Sciatic nerve (tissue), 2 donors: ENCODE measurements at regions not wholly inside any gene's neighbourhood (a gene's known extent, or its start where the extent isn't known, plus 50 kb on each side); places are given as distances from the start of the nearest gene placed in this dataset.

ENCODE experiments used
- ATAC-seq: fragments of 200-7000 bp; cut with Tn5 transposase; one replicate; pipeline ENCODE4 v1.9.1; 2020; ENCODE audit warnings: mild to moderate bottlenecking, moderate library complexity
- DNase-seq: peaks from one replicate; pipeline ENCODE4 v3.0.0-alpha.2; 2020; ENCODE audit warnings: low spot score
- intact Hi-C: fragments of 100-400 bp; cut with DNase I; formaldehyde crosslinking; loops from one replicate; pipeline ENCODE4 v1.14.2; 2022
- donor health status: DM: no; HTN: no; CAD: no.
- donor health status: DM: no; HTN: no; CAD: no.

DNA sequence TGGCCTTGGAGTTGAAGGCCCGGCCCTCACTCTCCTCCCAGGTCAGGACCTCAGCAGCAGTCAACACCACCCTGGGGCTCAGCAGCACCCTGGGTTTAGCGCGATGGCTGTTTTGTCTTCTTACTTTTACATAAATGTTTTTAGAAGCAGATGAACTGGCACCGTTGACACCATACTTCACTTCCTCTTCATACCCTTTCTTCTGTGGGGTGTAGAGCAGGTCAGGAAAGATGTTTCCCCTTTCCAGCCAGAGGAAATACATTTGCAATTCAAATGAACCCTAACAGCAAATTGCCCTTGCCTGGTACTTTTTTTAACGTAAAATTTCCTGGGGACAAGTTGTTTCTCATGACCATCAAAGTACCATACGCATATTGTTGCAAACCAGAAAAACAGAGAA is 54.7 kb upstream of the SNX9 start:
- intact Hi-C loops = no loop called here
- DNase-seq = no peak
- no peak for ATAC-seq

DNA sequence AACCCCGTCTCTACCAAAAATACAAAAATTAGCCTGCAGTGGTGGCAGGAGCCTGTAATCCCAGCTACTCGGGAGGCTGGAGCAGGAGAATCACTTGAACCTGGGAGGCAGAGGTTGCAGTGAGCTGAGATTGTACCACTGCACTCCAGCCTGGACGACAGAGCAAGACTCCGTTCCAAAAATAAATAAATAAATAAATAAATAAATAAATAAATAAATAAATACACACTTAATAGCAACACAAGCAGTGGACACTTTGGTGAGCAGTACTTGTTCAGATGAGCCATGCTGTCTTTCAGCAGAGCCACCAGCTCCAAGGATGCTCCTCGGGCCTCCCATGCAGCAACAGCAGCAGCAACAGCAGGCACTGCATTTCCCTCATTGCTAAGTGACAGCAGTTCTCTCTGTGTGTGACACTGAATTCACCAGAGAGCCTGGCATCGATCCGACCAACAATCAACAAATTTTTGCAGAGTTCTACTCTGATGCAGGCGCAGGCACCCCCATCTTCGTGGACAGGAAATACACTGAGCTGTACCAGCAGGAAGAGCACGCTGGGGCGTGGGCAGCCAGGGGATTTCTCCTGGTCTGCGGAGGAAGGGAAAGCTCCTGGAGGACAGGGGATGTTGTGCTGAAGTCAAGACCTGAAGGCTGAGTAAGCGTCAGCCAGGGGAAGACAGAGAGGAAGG is 54.0 kb upstream of the SNX9 start:
- DNase-seq (no peak), ATAC-seq (no peak)
- intact Hi-C loops = no loop called here

DNA sequence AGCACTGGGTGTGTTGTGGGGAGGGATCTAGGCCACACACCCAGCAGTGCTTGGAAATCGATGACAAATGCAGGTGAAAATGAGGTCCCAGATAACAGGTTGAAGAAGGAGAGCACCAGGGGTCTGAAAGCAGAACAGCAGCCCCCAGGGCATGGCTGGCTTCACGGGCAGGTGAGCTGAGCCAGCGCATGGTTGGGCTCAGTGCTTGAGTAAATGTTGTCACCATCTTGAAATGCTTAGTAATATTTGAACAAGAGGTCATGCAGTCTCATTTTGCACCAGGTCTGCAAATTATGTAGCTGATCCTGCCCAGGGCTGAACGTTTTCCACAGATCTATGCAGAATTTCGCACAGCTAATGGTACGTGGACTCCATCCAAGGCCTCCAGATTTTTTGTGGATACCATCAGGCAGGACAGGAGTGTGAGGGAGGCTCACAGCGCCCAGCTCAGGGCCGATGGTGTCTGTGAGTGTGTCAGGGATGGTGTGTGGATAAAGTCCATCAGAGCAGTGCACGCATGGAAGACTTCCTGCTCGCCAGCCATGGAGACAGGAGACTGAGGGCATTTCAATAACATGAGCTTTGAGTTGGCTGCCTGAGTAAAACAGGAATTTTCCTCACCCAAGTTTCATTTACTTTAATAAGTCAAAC is 53.1 kb upstream of the SNX9 start:
- ATAC-seq = no peak
- intact Hi-C loops = no loop called here
- DNase-seq = no peak

DNA sequence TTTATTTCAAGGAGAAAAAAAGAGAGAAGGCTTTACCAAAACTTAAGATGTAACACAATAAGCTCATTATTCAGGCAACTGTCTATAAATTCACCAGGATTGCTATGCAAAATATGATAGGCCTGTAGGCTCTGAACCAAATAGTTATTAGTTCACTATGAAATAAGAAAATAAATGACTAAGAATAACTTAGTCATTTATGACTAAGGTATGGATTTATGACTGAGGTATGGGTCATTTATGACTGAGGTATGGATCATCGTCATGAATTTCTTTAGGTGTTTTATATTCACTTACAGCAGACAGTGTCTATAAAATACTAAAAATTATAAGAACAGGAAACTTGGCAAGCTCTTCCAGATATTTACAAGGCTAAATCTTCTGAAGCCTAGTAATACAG is 52.1 kb upstream of the SNX9 start:
- ATAC-seq (no peak), DNase-seq (no peak)
- intact Hi-C loops = no loop called here

DNA sequence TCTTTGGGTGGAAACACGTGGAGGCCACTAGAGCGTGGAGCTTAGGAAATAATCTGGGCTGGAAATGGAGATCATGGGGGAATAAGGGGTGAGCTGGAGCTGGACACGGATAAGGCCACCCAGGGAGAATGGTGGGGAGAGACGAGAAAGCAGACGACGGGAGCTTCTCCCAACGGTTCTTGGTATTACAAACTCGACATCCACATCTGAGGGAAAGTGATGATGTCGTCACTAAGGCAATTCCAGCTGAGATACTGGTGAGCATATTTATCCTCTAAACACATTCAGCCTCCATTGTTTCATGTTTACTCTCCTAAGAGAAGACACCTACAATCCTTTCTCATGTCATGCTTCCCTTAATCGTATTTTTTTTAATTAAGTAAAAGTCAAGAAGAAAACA is 50.2 kb upstream of the SNX9 start:
- peak; percentile 51 for ATAC-seq
- DNase-seq = no peak
- intact Hi-C loops = no loop called here
